ENCODE measurements at regions not wholly inside any gene's neighbourhood (a gene's known extent, or its start where the extent isn't known, plus 50 kb on each side); places are given as distances from the start of the nearest gene placed in this dataset.

- TF ChIP-seq CTCF (IDR thresholded peaks at IDR 0.05; ENCODE audit: low read depth, low read length) (no peak), EZH2phosphoT487 (IDR thresholded peaks at IDR 0.05; ENCODE audit: low read depth) (no peak)
These were observed 1553.5 kb upstream of the C9orf72 start for GRCh38 chr9:29126783-29127182.
